GM04503 (cell line): ENCODE measurements at regions not wholly inside any gene's neighbourhood (a gene's known extent, or its start where the extent isn't known, plus 50 kb on each side); places are given as distances from the start of the nearest gene placed in this dataset.
"Not testable (repeated sequence)": the region's sequence is repeated elsewhere in the genome, so short reads cannot be mapped to it uniquely, and the experiment has no call there.

Experiments
- DNase-seq: peaks from one replicate; pipeline ENCODE4 v3.0.0-alpha.2; 2012; ENCODE audit warnings: low read depth

- DNase-seq = no peak
These were observed 309.8 kb upstream of the NCAM1 start for GRCh38 chr11:112651386-112651785.

- peak; percentile 33 for DNase-seq
These were observed 308.3 kb upstream of the NCAM1 start for GRCh38 chr11:112652786-112653390.

GRCh38 chr11:112655371-112655770 lies 305.8 kb upstream of the NCAM1 start:
- DNase-seq = peak; percentile 85

- peak; percentile 91 for DNase-seq
These were observed 304.3 kb upstream of the NCAM1 start for GRCh38 chr11:112656772-112657428.

GRCh38 chr11:112658431-112658878 lies 302.8 kb upstream of the NCAM1 start:
- DNase-seq = no peak

GRCh38 chr11:112661146-112661545 lies 300.1 kb upstream of the NCAM1 start:
- DNase-seq = no peak

GRCh38 chr11:112661571-112661970 lies 299.6 kb upstream of the NCAM1 start:
- DNase-seq = no peak

GRCh38 chr11:112662554-112662953 lies 298.7 kb upstream of the NCAM1 start:
- DNase-seq = no peak

GRCh38 chr11:112663947-112664634 lies 297.1 kb upstream of the NCAM1 start:
- DNase-seq = no peak

- DNase-seq = no peak
These were observed 295.9 kb upstream of the NCAM1 start for GRCh38 chr11:112665291-112665690.

GRCh38 chr11:112666253-112666652 lies 295.0 kb upstream of the NCAM1 start:
- DNase-seq = no peak

- DNase-seq = no peak
These were observed 290.2 kb upstream of the NCAM1 start for GRCh38 chr11:112670806-112671570.

- DNase-seq = not testable (repeated sequence)
These were observed 287.8 kb upstream of the NCAM1 start for GRCh38 chr11:112673401-112673800.

GRCh38 chr11:112685111-112685510 lies 276.1 kb upstream of the NCAM1 start:
- DNase-seq = no peak

- DNase-seq = no peak
These were observed 271.4 kb upstream of the NCAM1 start for GRCh38 chr11:112689851-112690250.

GRCh38 chr11:112693781-112694180 lies 267.4 kb upstream of the NCAM1 start:
- no peak for DNase-seq

GRCh38 chr11:112694245-112694644 lies 267.0 kb upstream of the NCAM1 start:
- no peak for DNase-seq

GRCh38 chr11:112694813-112695212 lies 266.4 kb upstream of the NCAM1 start:
- DNase-seq = no peak

GRCh38 chr11:112697391-112698178 lies 263.6 kb upstream of the NCAM1 start:
- DNase-seq = no peak

- no peak for DNase-seq
These were observed 256.1 kb upstream of the NCAM1 start for GRCh38 chr11:112705148-112705547.

GRCh38 chr11:112706863-112707262 lies 254.4 kb upstream of the NCAM1 start:
- DNase-seq = no peak

- not testable (repeated sequence) for DNase-seq
These were observed 246.9 kb upstream of the NCAM1 start for GRCh38 chr11:112714340-112714739.
